ENCODE measurements at regions not wholly inside any gene's neighbourhood (a gene's known extent, or its start where the extent isn't known, plus 50 kb on each side); places are given as distances from the start of the nearest gene placed in this dataset.

DNA sequence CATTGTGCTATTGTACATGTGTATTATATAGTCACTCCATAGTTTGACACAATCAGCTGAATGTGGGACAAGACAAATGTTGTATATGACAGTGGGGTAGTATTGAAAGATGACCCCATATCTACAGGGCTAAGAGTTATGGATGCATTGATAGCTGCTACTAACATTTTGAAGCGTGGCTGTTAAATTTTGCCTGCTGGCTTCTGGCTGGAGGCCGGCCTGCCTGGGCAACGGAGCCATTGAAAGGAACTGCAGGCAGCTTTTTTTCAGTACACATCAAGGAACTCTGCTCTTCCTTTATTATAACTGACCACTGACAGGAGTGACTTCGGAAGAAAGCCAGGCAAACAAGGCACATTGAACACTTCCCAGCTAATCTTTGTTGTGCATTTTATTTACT is 76.1 kb upstream of the TMEM33 start:
- no peak for DNase-seq

DNA sequence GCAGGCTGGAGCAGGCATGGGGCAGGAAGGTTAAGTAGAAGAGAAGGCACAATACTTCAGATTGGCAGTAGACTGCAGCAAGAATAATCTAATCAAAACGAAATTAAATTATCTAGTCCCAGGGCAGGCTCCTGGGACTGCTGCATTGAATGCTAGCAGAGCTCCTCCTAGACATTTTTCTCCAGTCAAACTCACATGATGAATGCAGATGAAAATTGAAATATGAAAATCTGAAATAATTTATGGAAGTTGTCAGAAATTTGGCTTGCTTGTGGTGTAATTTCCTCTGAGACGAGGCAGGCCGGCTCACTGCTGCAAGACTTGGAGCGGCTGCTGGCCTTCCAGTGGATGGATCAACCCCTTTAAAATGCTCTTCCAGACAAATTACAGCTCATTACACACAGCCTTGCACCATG is 78.0 kb upstream of the TMEM33 start:
- no peak for DNase-seq

DNA sequence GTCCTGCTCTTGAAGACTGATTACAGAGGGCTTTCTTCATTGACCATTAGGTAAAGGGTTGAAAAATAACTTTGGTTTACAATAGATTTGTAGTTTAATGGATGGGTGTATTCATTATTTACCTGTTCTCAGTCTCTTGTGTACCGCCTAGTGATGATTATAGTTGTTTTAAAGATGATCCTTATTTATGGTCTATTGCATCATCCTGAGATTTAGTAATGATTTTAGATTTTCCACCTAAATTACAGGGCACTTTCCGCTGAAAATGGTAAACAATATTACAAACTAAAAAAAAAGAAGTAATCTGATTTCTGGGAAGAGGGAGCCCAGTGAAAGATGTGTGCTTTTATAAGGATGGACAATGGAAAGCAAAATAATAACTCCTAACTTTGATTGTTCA is 78.4 kb upstream of the TMEM33 start:
- DNase-seq: no peak

- no peak for DNase-seq
Measured at GRCh38 chr4:41853973-41854372, 81.3 kb upstream of the TMEM33 start.

GRCh38 chr4:41852229-41852628 is 83.0 kb upstream of the TMEM33 start:
- no peak for DNase-seq

GRCh38 chr4:41851621-41852020 is 83.6 kb upstream of the TMEM33 start:
- no peak for DNase-seq

- DNase-seq: no peak
Measured at GRCh38 chr4:41844327-41844726, 90.9 kb upstream of the TMEM33 start.

- DNase-seq: no peak
Measured at GRCh38 chr4:41839916-41840854, 91.7 kb upstream of the PHOX2B start.

DNA sequence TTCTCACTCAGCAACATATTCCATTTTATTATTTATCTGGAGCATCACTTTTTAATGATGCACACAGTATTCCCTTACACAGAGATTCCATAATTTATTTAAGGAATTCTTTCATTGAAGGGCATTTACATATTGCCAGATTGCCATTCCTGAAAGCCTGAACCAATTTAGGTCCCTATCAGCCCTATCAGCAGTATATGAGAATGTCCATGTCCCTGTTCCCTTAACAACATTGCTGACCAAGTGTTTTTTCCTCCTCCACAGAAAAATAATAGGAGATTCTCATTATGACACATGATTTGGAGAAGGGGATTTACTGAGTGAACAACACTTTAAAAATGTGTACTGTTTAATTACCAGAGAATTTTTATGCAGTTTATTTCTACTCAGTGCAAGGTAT is 90.1 kb upstream of the PHOX2B start:
- DNase-seq: no peak

GRCh38 chr4:41835321-41835995 is 86.9 kb upstream of the PHOX2B start:
- no peak for DNase-seq

- DNase-seq: no peak
Measured at GRCh38 chr4:41832961-41833360, 84.4 kb upstream of the PHOX2B start.

DNA sequence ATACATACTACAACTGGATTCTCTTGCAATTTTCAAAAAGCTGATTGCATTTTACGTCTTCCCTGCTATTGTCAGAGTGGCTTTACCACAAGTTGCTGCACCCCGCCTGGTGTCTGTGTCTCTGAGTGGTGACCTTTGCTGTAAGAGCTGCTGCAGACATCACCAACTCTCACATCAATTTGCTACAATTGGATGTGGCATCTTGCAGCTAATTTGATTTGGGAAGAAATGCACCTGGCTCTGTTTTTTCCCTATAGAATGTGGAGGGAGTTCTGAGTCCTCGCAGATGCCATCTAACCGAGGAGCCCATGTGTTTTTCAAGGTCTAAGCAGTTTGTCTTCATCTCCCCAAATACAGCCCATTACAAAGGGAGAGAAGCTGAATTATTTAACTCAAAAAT is 73.8 kb upstream of the PHOX2B start:
- DNase-seq: no peak

DNA sequence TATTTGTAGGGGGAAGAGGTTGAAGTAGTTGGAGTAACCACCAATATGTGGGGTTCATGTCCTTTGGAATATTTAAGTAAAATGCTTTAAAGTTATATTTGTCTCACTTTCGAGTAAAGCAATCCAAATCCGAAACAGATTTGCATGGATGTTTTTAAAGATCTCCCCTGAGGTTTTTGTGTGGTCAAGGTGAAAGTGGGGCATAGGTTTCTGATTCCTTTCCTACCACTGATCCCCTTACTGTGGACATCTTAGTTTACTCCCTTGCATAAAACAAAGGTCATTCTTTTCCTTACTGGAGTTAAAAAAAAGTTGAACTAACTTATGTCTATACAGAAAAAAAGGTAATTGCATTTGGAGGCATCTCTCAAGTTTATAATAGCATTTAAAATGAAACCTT is 71.9 kb upstream of the PHOX2B start:
- no peak for DNase-seq

- no peak for DNase-seq
Measured at GRCh38 chr4:41819621-41820020, 71.1 kb upstream of the PHOX2B start.

DNA sequence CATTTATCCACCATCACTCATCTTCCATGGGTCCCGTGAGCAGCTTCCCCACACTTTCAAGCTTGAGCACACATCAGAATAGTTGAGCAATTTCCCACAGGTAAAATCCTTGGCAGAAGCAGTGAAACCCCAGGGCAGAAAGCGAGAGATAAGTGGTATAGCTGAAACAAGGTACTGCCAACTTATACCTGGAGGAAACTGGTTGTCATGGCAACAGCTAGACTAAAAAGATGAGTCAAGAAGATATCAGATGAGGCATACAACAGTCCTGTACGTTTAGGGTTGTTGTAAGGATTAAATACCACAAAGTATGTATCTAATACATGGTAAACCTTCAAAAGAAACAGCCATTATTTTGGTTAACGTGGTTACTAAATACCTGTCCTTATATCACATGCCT is 66.9 kb upstream of the PHOX2B start:
- no peak for DNase-seq

- no peak for DNase-seq
Measured at GRCh38 chr4:41814565-41814964, 66.0 kb upstream of the PHOX2B start.

DNA sequence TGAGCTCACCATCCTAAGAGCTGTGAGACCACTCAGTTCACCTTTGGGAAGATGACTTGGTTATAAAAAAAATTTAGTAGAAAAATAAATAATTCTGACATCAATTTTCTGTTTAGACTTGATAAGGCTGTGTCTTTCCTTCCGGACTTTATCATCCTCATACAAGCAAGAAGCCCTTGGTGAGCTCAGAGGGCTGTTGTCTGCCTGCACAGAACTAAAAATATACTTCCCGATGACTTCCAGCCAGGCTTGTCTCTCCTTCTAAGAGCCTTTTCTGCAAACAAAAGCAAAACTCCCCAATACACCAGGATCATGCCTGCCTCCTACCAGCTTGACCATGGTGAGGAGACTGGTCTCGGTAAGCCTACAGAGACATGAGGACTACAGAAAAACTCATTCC is 58.3 kb upstream of the PHOX2B start:
- DNase-seq: no peak

GRCh38 chr4:41802590-41802989 is 54.1 kb upstream of the PHOX2B start:
- DNase-seq: no peak

DNA sequence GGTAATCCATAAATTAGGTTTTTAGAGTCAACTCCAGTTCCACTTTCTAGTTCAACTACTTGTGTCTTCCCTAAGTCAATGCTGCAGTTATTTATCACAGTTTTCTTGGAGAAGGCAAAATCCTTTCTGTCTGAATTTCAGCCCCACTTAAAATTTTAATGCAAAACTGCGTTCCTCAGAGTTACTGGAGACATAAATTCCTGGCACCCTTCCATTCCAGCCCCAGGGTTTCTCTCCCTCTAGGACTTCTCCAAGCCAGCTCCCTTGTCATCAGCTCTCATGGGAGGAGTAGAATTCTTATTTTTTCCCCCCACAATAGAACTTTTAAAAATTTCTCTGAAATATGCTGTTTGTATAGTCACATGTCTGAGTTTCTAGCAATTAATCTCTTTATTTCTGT is 50.6 kb upstream of the PHOX2B start:
- DNase-seq: no peak

All from activated CD4-positive, CD25-positive, alpha-beta regulatory T cell treated with anti-CD3 and anti-CD28 coated beads, Interleukin-2, amount 50 U/mL, for 72 hours (primary cell).